ENCODE measurements at regions not wholly inside any gene's neighbourhood (a gene's known extent, or its start where the extent isn't known, plus 50 kb on each side); places are given as distances from the start of the nearest gene placed in this dataset.

DNA sequence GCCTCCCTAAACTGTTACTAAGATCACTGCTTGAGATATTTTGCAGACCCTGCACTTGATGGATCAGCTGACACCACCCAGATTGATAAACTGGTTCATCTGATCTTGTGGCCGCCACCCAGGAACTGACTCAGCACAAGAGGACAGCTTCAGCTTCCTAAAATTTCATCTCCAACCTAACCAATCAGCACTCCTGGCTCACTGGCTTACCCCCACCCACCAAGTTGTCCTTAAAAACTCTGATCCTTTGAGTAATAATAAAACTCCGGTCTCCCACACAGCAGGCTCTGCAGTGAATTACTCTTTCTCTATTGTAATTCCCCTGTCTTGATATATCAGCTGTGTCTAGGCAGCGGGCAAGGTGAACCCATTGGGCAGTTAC is 174.8 kb downstream of the UTP18 start:
- Histone ChIP-seq H3K4me3 (ENCODE audit: low read depth, low read length) (no peak overlapping the region), H3K36me3 (ENCODE audit: control insufficient read depth, insufficient read depth, low read length) (no peaks in the 10 kb centered on the region), H3K9ac (ENCODE audit: low read depth, low read length) (no peak overlapping the region), H3K4me1 (ENCODE audit: control insufficient read depth, insufficient read depth, low read length) (peaks cover 4% of the 10 kb centered on the region), H3K9me3 (ENCODE audit: control insufficient read depth, insufficient read depth, low read length) (0 out of 2 replicates have a peak, but pooled peaks cover 3% of the 10 kb centered on the region), H3K27me3 (ENCODE audit: control insufficient read depth, insufficient read depth, low read length) (no peaks in the 10 kb centered on the region), H3K27ac (ENCODE audit: low read depth, low read length) (no peak overlapping the region)

DNA sequence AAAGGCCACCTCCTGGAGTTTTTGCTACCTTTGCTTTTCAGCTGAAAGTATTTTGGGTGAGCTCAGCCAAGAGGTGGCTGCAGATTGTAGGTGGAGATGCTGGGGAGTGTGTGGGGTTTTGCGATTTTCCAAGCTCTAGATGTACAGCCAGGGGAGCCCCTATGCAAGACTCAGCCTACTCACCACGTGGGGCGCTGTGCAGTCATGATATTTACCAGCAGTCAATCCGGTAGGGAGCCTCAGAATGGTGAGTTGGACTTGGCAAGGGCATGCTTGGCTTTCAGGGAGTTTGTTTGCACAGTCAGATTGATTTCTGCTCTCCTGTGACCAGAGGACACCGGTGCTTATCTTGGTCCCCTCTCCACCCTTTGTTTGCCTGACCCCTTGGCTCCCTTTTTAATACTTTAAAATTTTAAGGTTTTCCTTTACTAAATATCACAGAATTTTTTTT is 175.3 kb downstream of the UTP18 start:
- peaks cover 4% of the 10 kb centered on the region for H3K4me1 ChIP-seq (ENCODE audit: control insufficient read depth, insufficient read depth, low read length)
- H3K27me3 ChIP-seq (ENCODE audit: control insufficient read depth, insufficient read depth, low read length) = no peaks in the 10 kb centered on the region
- H3K36me3 ChIP-seq (ENCODE audit: control insufficient read depth, insufficient read depth, low read length) = no peaks in the 10 kb centered on the region
- no peak overlapping the region for H3K9ac ChIP-seq (ENCODE audit: low read depth, low read length)
- H3K27ac ChIP-seq (ENCODE audit: low read depth, low read length) = no peak overlapping the region
- no peak overlapping the region for H3K4me3 ChIP-seq (ENCODE audit: low read depth, low read length)
- 0 out of 2 replicates have a peak, but pooled peaks cover 1% of the 10 kb centered on the region for H3K9me3 ChIP-seq (ENCODE audit: control insufficient read depth, insufficient read depth, low read length)

- H3K36me3 ChIP-seq (ENCODE audit: control insufficient read depth, insufficient read depth, low read length) = no peaks in the 10 kb centered on the region
- H3K27ac ChIP-seq (ENCODE audit: low read depth, low read length) = peak overlapping the region; percentile 40
- no peaks in the 10 kb centered on the region for H3K9me3 ChIP-seq (ENCODE audit: control insufficient read depth, insufficient read depth, low read length)
- H3K9ac ChIP-seq (ENCODE audit: low read depth, low read length) = no peak overlapping the region
- H3K27me3 ChIP-seq (ENCODE audit: control insufficient read depth, insufficient read depth, low read length) = no peaks in the 10 kb centered on the region
- H3K4me3 ChIP-seq (ENCODE audit: low read depth, low read length) = no peak overlapping the region
- H3K4me1 ChIP-seq (ENCODE audit: control insufficient read depth, insufficient read depth, low read length) = peaks cover 4% of the 10 kb centered on the region
These were observed 179.3 kb downstream of the UTP18 start for GRCh38 chr17:51439395-51440229.

- H3K4me3 ChIP-seq (ENCODE audit: low read depth, low read length) = no peak overlapping the region
- H3K27ac ChIP-seq (ENCODE audit: low read depth, low read length) = no peak overlapping the region
- no peaks in the 10 kb centered on the region for H3K27me3 ChIP-seq (ENCODE audit: control insufficient read depth, insufficient read depth, low read length)
- no peaks in the 10 kb centered on the region for H3K9me3 ChIP-seq (ENCODE audit: control insufficient read depth, insufficient read depth, low read length)
- no peak overlapping the region for H3K9ac ChIP-seq (ENCODE audit: low read depth, low read length)
- no peaks in the 10 kb centered on the region for H3K4me1 ChIP-seq (ENCODE audit: control insufficient read depth, insufficient read depth, low read length)
- no peaks in the 10 kb centered on the region for H3K36me3 ChIP-seq (ENCODE audit: control insufficient read depth, insufficient read depth, low read length)
These were observed 181.1 kb downstream of the UTP18 start for GRCh38 chr17:51441431-51441830.

- no peaks in the 10 kb centered on the region for H3K9me3 ChIP-seq (ENCODE audit: control insufficient read depth, insufficient read depth, low read length)
- no peak overlapping the region for H3K4me3 ChIP-seq (ENCODE audit: low read depth, low read length)
- H3K9ac ChIP-seq (ENCODE audit: low read depth, low read length) = no peak overlapping the region
- H3K4me1 ChIP-seq (ENCODE audit: control insufficient read depth, insufficient read depth, low read length) = no peaks in the 10 kb centered on the region
- no peaks in the 10 kb centered on the region for H3K36me3 ChIP-seq (ENCODE audit: control insufficient read depth, insufficient read depth, low read length)
- no peak overlapping the region for H3K27ac ChIP-seq (ENCODE audit: low read depth, low read length)
- H3K27me3 ChIP-seq (ENCODE audit: control insufficient read depth, insufficient read depth, low read length) = no peaks in the 10 kb centered on the region
These were observed 181.9 kb downstream of the UTP18 start for GRCh38 chr17:51442088-51442865.

GRCh38 chr17:51443646-51444045 is 183.3 kb downstream of the UTP18 start:
- H3K27me3 ChIP-seq (ENCODE audit: control insufficient read depth, insufficient read depth, low read length) = no peaks in the 10 kb centered on the region
- no peak overlapping the region for H3K4me3 ChIP-seq (ENCODE audit: low read depth, low read length)
- H3K36me3 ChIP-seq (ENCODE audit: control insufficient read depth, insufficient read depth, low read length) = no peaks in the 10 kb centered on the region
- no peaks in the 10 kb centered on the region for H3K9me3 ChIP-seq (ENCODE audit: control insufficient read depth, insufficient read depth, low read length)
- no peaks in the 10 kb centered on the region for H3K4me1 ChIP-seq (ENCODE audit: control insufficient read depth, insufficient read depth, low read length)
- no peak overlapping the region for H3K9ac ChIP-seq (ENCODE audit: low read depth, low read length)
- no peak overlapping the region for H3K27ac ChIP-seq (ENCODE audit: low read depth, low read length)

DNA sequence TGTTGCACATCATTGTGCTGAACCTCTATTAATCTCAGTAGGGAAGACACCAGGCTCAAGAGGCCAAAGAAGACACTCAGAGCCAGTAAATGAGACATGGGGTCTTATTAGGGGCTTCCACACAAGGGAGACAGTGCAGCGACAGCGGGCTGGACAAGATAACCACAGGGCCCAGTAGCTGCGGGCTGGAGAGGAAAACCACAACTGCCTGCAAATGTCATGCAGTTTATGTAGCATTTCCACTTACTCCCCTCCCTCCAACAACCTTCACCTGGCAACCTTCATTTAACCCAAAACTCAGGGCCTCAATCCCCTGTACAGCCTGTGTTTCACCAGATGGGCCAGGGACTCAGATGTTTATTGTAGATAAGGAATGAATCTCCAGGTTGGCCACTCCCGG is 185.6 kb downstream of the UTP18 start:
- Histone ChIP-seq H3K27me3 (ENCODE audit: control insufficient read depth, insufficient read depth, low read length) (no peaks in the 10 kb centered on the region), H3K9ac (ENCODE audit: low read depth, low read length) (no peak overlapping the region), H3K4me3 (ENCODE audit: low read depth, low read length) (no peak overlapping the region), H3K27ac (ENCODE audit: low read depth, low read length) (no peak overlapping the region), H3K4me1 (ENCODE audit: control insufficient read depth, insufficient read depth, low read length) (no peaks in the 10 kb centered on the region), H3K36me3 (ENCODE audit: control insufficient read depth, insufficient read depth, low read length) (no peaks in the 10 kb centered on the region), H3K9me3 (ENCODE audit: control insufficient read depth, insufficient read depth, low read length) (no peaks in the 10 kb centered on the region)

DNA sequence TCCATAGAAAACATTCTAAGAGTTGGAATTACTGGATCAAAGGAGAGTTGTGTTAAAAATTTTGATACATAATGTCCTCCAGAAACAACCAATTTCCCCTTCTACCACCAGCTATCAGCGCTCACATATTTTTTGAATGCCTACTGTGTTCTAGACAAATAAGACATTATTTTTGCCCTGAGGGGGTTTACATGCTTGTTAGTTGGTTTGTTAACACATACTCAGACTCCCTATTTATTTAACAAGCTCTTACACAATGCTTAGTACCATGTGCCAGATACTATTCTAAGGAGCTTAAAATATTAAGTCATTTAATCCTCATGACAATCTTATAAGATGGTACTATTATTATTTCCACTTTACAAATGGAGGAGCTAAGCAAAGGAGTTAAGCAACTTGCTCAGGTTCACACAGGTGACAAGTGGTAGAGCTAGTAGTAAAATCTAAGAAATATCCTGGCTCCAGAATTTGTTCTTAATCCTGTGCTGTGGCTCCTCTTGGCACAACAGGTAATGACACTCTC is 194.2 kb downstream of the UTP18 start:
- no peaks in the 10 kb centered on the region for H3K9me3 ChIP-seq (ENCODE audit: control insufficient read depth, insufficient read depth, low read length)
- H3K27me3 ChIP-seq (ENCODE audit: control insufficient read depth, insufficient read depth, low read length) = no peaks in the 10 kb centered on the region
- H3K4me1 ChIP-seq (ENCODE audit: control insufficient read depth, insufficient read depth, low read length) = no peaks in the 10 kb centered on the region
- H3K4me3 ChIP-seq (ENCODE audit: low read depth, low read length) = no peak overlapping the region
- no peak overlapping the region for H3K27ac ChIP-seq (ENCODE audit: low read depth, low read length)
- no peaks in the 10 kb centered on the region for H3K36me3 ChIP-seq (ENCODE audit: control insufficient read depth, insufficient read depth, low read length)
- H3K9ac ChIP-seq (ENCODE audit: low read depth, low read length) = no peak overlapping the region

DNA sequence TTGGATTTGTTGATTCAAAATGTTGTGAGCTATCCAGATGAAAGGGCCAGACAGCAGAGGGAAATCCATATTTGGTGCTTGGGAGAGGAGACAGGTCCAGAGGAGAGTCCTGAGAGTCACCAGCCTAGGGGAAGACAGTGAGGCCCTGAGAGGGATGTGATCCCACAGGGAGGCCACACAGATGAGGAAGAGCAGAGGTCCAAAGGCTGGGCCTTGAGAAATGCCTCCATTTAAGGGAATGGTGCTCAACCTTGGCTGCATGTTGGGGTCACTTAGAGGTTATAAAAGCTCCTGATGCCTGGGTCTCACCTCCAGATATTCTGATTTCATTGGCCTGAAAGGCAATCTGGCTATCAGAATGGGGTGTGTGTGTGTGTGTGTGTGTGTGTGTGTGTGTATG is 194.9 kb downstream of the UTP18 start:
- Histone ChIP-seq H3K4me3 (ENCODE audit: low read depth, low read length) (no peak overlapping the region), H3K9me3 (ENCODE audit: control insufficient read depth, insufficient read depth, low read length) (no peaks in the 10 kb centered on the region), H3K4me1 (ENCODE audit: control insufficient read depth, insufficient read depth, low read length) (no peaks in the 10 kb centered on the region), H3K27me3 (ENCODE audit: control insufficient read depth, insufficient read depth, low read length) (no peaks in the 10 kb centered on the region), H3K36me3 (ENCODE audit: control insufficient read depth, insufficient read depth, low read length) (no peaks in the 10 kb centered on the region), H3K9ac (ENCODE audit: low read depth, low read length) (no peak overlapping the region), H3K27ac (ENCODE audit: low read depth, low read length) (no peak overlapping the region)

- no peaks in the 10 kb centered on the region for H3K36me3 ChIP-seq (ENCODE audit: control insufficient read depth, insufficient read depth, low read length)
- no peaks in the 10 kb centered on the region for H3K4me1 ChIP-seq (ENCODE audit: control insufficient read depth, insufficient read depth, low read length)
- H3K9ac ChIP-seq (ENCODE audit: low read depth, low read length) = no peak overlapping the region
These were observed 195.6 kb downstream of the UTP18 start for GRCh38 chr17:51455931-51456330.

DNA sequence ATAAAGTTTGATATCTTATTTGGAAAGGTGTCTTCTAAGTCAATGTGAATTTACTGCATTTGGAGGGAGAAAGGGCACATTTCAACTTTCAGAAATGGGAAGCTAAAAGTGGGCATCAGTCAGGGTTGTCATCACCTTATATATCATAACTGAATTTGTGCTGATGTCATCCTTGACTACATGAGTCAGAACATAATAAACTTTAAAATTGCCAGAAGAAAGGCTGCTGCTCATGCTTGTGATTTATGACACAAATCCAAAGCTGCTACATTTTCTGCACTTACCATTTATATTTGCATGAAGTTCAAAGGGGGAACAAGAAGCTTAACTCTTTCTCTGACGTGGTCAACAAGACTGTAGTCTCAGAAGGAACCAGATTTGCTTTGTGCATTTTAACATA is 196.6 kb downstream of the UTP18 start:
- Histone ChIP-seq H3K4me3 (ENCODE audit: low read depth, low read length) (no peak overlapping the region), H3K36me3 (ENCODE audit: control insufficient read depth, insufficient read depth, low read length) (no peaks in the 10 kb centered on the region), H3K27me3 (ENCODE audit: control insufficient read depth, insufficient read depth, low read length) (no peaks in the 10 kb centered on the region), H3K27ac (ENCODE audit: low read depth, low read length) (no peak overlapping the region), H3K9ac (ENCODE audit: low read depth, low read length) (no peak overlapping the region), H3K4me1 (ENCODE audit: control insufficient read depth, insufficient read depth, low read length) (no peaks in the 10 kb centered on the region), H3K9me3 (ENCODE audit: control insufficient read depth, insufficient read depth, low read length) (no peaks in the 10 kb centered on the region)

More at GRCh38 chr17:51455931-51456330, 195.6 kb downstream of the UTP18 start:
- Histone ChIP-seq H3K27ac (ENCODE audit: low read depth, low read length) (no peak overlapping the region), H3K4me3 (ENCODE audit: low read depth, low read length) (no peak overlapping the region), H3K27me3 (ENCODE audit: control insufficient read depth, insufficient read depth, low read length) (no peaks in the 10 kb centered on the region), H3K9me3 (ENCODE audit: control insufficient read depth, insufficient read depth, low read length) (no peaks in the 10 kb centered on the region)

Measured in HUES48 (cell line).